ENCODE measurements at regions not wholly inside any gene's neighbourhood (a gene's known extent, or its start where the extent isn't known, plus 50 kb on each side); places are given as distances from the start of the nearest gene placed in this dataset.

DNA sequence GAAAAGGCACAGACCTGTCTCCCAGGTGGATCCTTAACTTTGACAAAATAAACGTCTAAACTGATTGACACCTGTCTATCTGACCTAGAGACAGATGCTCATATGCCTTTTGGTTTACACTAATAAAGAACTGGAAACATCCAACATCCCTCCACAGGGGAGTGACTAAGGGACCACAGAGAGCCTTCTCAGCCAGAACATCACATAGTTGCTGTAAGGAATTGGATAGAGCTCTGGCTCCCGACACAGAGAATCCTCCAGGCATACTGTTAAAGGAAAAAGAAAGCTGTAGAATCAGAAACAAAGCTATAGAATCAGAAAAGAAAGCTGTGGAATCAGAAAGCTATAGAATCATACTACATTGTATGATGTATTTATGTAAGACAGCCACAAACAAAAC is 258.8 kb downstream of the STK31 start:
- H3K27ac ChIP-seq (ENCODE audit: insufficient read depth, low read length): no peak overlapping the region
- H2BK15ac ChIP-seq (ENCODE audit: low read depth, low read length): no peak overlapping the region
- no peaks in the 10 kb centered on the region for H3K4me1 ChIP-seq (ENCODE audit: control insufficient read depth, insufficient read depth, low read length)
- no peak overlapping the region for H3K56ac ChIP-seq (ENCODE audit: extremely low read depth, insufficient read depth, low read length)
- no peak overlapping the region for H3K9ac ChIP-seq (ENCODE audit: low read depth, low read length)
- H3K4ac ChIP-seq (ENCODE audit: low read depth, low read length): no peak overlapping the region
- H2AK9ac ChIP-seq (replicated peaks; ENCODE audit: low read depth, low read length, poor library complexity): no peak overlapping the region
- no peak overlapping the region for H2BK5ac ChIP-seq (ENCODE audit: low read depth, low read length, poor library complexity, severe bottlenecking)
- no peak overlapping the region for H4K8ac ChIP-seq (ENCODE audit: low read depth in 2 of 2, low read length in 2 of 2)
- no peaks in the 10 kb centered on the region for H3K36me3 ChIP-seq (ENCODE audit: control insufficient read depth, insufficient read depth, low read length)
- ATAC-seq (ENCODE audit: low read depth) (no peak), DNase-seq (no peak)
- dilution Hi-C loops (cut with HindIII; ENCODE audit: low sequenced_read_pairs, unreplicated experiment) (no loop called here), in situ Hi-C loops (cut with MboI; ENCODE audit: low sequenced_read_pairs) (no loop called here), intact Hi-C loops (cut with micrococcal nuclease) (no loop called here)
- no peaks in the 10 kb centered on the region for H4K20me1 ChIP-seq (ENCODE audit: insufficient read depth, low read length)
- no peak overlapping the region for H2AFZ ChIP-seq (replicated peaks; ENCODE audit: low read length, poor library complexity)
- H2BK20ac ChIP-seq (ENCODE audit: low read depth, low read length): no peak overlapping the region
- no peaks in the 10 kb centered on the region for H3K9me1 ChIP-seq (ENCODE audit: insufficient read depth, low read length)
- ChIA-PET CTCF (no interaction called here), POLR2A (ENCODE audit: unreplicated experiment) (no interaction called here)
- no peak overlapping the region for H3K18ac ChIP-seq (ENCODE audit: low read depth, low read length)
- no peak overlapping the region for H2AK5ac ChIP-seq (ENCODE audit: low read depth, low read length)
- no peaks in the 10 kb centered on the region for H3K27me3 ChIP-seq (ENCODE audit: control insufficient read depth, insufficient read depth, low read length)
- H4K91ac ChIP-seq (ENCODE audit: insufficient read depth, low read depth, low read length): no peak overlapping the region
- WGBS, 2 experiments (ENCODE audit: extremely low coverage in 2 of 2, insufficient read length in 1 of 2): no CpG with 5 or more reads among the region's 2 CpGs
- H3K4me2 ChIP-seq (ENCODE audit: low read depth, low read length): no peak overlapping the region
- H3K4me3 ChIP-seq (ENCODE audit: insufficient read depth, low read depth, low read length): no peak overlapping the region
- TF ChIP-seq MAFK (IDR thresholded peaks at IDR 0.05; ENCODE audit: low read depth, low read length): no peak
- TF ChIP-seq MXI1 (IDR thresholded peaks at IDR 0.05; ENCODE audit: borderline replicate concordance, low read depth, low read length): no peak
- TF ChIP-seq, protein P1, sequence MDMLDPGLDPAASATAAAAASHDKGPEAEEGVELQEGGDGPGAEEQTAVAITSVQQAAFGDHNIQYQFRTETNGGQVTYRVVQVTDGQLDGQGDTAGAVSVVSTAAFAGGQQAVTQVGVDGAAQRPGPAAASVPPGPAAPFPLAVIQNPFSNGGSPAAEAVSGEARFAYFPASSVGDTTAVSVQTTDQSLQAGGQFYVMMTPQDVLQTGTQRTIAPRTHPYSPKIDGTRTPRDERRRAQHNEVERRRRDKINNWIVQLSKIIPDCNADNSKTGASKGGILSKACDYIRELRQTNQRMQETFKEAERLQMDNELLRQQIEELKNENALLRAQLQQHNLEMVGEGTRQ (IDR thresholded peaks at IDR 0.05; ENCODE audit: low read depth, low read length): no peak
- TF ChIP-seq NFE2L2 (IDR thresholded peaks at IDR 0.05; ENCODE audit: low read depth, low read length): no peak
- TF ChIP-seq RCOR1 (IDR thresholded peaks at IDR 0.05; ENCODE audit: insufficient replicate concordance, low read length): no peak
- TF ChIP-seq MAZ (IDR thresholded peaks at IDR 0.05; ENCODE audit: borderline replicate concordance, low read depth, low read length): no peak
- no peak for TF ChIP-seq SMC3 (IDR thresholded peaks at IDR 0.05; ENCODE audit: low read depth, low read length)
- TF ChIP-seq FOS (IDR thresholded peaks at IDR 0.05; ENCODE audit: low read depth, low read length): no peak
- TF ChIP-seq RFX5 (IDR thresholded peaks at IDR 0.05; ENCODE audit: low read depth, low read length): no peak
- H3K79me1 ChIP-seq (ENCODE audit: low read depth in 1 of 2, low read length in 2 of 2): no peaks in the 10 kb centered on the region
- no peak overlapping the region for H3K23ac ChIP-seq (ENCODE audit: low read depth, low read length)
- no peak overlapping the region for H2BK120ac ChIP-seq (ENCODE audit: low read depth, low read length)
- H4K5ac ChIP-seq (ENCODE audit: low read depth, low read length): no peak overlapping the region
- H3K14ac ChIP-seq (replicated peaks; ENCODE audit: low read depth, low read length): no peak overlapping the region
- BruUV-seq (replicated peaks): no TSS peak
- no peaks in the 10 kb centered on the region for H3K9me3 ChIP-seq (ENCODE audit: control insufficient read depth, insufficient read depth, low read length)

Data from IMR-90 (cell line).